ENCODE measurements at regions not wholly inside any gene's neighbourhood (a gene's known extent, or its start where the extent isn't known, plus 50 kb on each side); places are given as distances from the start of the nearest gene placed in this dataset.

DNA sequence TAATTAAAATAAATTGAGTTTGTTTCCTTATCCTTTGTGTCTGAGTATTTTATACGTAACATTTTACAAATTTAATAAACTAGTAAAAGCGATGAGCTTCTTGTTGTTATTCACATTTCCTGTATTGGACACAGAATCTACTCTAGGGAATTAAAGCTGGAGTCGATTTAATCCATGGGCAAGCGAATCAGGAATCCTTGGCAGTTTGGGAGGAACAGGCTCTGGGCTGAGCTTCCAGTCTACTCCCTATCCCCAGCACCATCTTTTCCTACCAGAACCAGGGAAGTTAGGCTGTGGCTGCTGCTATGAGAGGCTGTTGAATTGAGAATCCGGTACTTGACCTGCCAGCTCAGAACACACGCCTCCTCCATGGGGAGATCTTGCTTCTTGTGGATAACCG, 437.3 kb upstream of the TPM1 start:
- Mint-ChIP-seq H3K27ac (no peak overlapping the region), H3K9me3 (peaks cover 8% of the 10 kb centered on the region), H3K36me3 (no peaks in the 10 kb centered on the region), H3K4me1 (no peaks in the 10 kb centered on the region), H3K4me3 (no peak overlapping the region), H3K27me3 (ENCODE audit: low read depth) (no peaks in the 10 kb centered on the region)
- DNase-seq (ENCODE audit: low spot score in 2 of 2, unreplicated experiment in 2 of 2) = no peak
- TF ChIP-seq CTCF (IDR thresholded peaks at IDR 0.05; ENCODE audit: unreplicated experiment) = no peak

- no peak for DNase-seq (ENCODE audit: low spot score in 2 of 2, unreplicated experiment in 2 of 2)
- no peak for TF ChIP-seq CTCF (IDR thresholded peaks at IDR 0.05; ENCODE audit: unreplicated experiment)
- Mint-ChIP-seq H3K4me3 (no peak overlapping the region), H3K9me3 (no peaks in the 10 kb centered on the region), H3K4me1 (no peaks in the 10 kb centered on the region), H3K27ac (no peak overlapping the region), H3K27me3 (ENCODE audit: low read depth) (no peaks in the 10 kb centered on the region), H3K36me3 (no peaks in the 10 kb centered on the region)
These were observed 436.0 kb upstream of the TPM1 start for GRCh38 chr15:62606376-62607113.

GRCh38 chr15:62607114-62607462, 435.5 kb upstream of the TPM1 start:
- no peaks in the 10 kb centered on the region for H3K27me3 Mint-ChIP-seq (ENCODE audit: low read depth)
- no peak for DNase-seq (ENCODE audit: low spot score in 2 of 2, unreplicated experiment in 2 of 2)
- no peak overlapping the region for H3K4me3 Mint-ChIP-seq
- H3K9me3 Mint-ChIP-seq = no peaks in the 10 kb centered on the region
- no peak for TF ChIP-seq CTCF (IDR thresholded peaks at IDR 0.05; ENCODE audit: unreplicated experiment)
- no peak overlapping the region for H3K27ac Mint-ChIP-seq
- no peaks in the 10 kb centered on the region for H3K4me1 Mint-ChIP-seq
- H3K36me3 Mint-ChIP-seq = no peaks in the 10 kb centered on the region

GRCh38 chr15:62607643-62608042, 434.9 kb upstream of the TPM1 start:
- TF ChIP-seq CTCF (IDR thresholded peaks at IDR 0.05; ENCODE audit: unreplicated experiment) = no peak
- Mint-ChIP-seq H3K27me3 (ENCODE audit: low read depth) (no peaks in the 10 kb centered on the region), H3K9me3 (no peaks in the 10 kb centered on the region), H3K27ac (no peak overlapping the region), H3K36me3 (no peaks in the 10 kb centered on the region), H3K4me1 (peaks cover 2% of the 10 kb centered on the region), H3K4me3 (no peak overlapping the region)
- DNase-seq (ENCODE audit: low spot score in 2 of 2, unreplicated experiment in 2 of 2) = no peak

GRCh38 chr15:62608369-62608768, 434.2 kb upstream of the TPM1 start:
- H3K27me3 Mint-ChIP-seq (ENCODE audit: low read depth) = no peaks in the 10 kb centered on the region
- no peak overlapping the region for H3K4me3 Mint-ChIP-seq
- H3K9me3 Mint-ChIP-seq = no peaks in the 10 kb centered on the region
- DNase-seq (ENCODE audit: low spot score in 2 of 2, unreplicated experiment in 2 of 2) = no peak
- no peak for TF ChIP-seq CTCF (IDR thresholded peaks at IDR 0.05; ENCODE audit: unreplicated experiment)
- no peak overlapping the region for H3K27ac Mint-ChIP-seq
- H3K36me3 Mint-ChIP-seq = no peaks in the 10 kb centered on the region
- H3K4me1 Mint-ChIP-seq = peaks cover 7% of the 10 kb centered on the region
